ENCODE measurements at regions not wholly inside any gene's neighbourhood (a gene's known extent, or its start where the extent isn't known, plus 50 kb on each side); places are given as distances from the start of the nearest gene placed in this dataset.

DNA sequence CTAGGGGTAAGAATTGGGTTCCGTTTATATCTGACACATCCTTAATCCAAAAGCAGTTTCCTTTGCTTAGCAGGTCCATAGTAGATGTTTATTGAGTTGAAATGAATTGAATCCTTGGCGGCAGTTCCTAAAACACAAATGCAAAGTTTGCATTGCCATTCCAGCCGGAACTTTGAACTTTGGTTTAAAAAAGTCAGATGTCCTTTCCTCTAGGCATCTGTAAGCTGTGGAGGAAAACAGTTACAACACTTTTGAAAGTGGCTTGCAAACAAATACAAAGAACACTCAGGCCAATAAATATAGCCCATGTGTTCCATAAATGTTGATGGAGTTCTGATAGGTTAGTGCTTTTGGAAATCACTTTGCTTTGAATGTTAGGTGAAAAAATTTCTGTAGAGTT lies 374.7 kb upstream of the RARB start:
- DNase-seq, result no peak

DNA sequence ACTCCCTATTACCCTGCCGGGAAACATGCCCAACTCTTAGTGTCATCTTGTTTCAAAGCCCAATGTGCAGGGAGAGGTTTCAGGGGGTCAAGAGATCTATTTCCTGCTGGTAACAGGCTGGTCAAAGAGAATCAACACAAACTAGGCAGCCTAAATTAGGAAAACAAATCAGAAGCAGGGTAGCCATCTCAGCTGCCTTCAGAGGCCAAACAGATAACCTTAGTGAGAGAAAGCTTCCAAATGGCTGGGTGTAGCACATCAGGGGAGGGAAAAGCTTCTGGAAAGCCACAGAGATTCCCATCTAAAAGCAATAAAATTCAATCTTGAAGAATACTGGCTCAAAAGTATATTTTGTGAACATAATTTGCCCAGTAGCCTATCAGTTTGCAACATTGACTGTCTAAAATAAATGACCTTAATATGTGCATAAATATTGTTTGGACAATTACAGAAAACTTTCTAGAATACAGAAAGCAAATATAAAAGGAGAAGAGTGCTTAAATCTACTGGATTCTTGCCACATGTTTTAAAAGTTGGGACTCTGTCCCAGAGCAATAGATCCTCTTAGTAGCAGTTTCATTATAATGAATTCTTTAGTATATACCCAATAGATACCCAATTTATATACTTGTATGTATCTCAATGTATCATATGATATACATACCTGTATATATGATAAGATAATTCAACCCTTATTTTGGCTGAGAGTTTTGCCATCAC lies 371.9 kb upstream of the RARB start:
- DNase-seq, result no peak

DNA sequence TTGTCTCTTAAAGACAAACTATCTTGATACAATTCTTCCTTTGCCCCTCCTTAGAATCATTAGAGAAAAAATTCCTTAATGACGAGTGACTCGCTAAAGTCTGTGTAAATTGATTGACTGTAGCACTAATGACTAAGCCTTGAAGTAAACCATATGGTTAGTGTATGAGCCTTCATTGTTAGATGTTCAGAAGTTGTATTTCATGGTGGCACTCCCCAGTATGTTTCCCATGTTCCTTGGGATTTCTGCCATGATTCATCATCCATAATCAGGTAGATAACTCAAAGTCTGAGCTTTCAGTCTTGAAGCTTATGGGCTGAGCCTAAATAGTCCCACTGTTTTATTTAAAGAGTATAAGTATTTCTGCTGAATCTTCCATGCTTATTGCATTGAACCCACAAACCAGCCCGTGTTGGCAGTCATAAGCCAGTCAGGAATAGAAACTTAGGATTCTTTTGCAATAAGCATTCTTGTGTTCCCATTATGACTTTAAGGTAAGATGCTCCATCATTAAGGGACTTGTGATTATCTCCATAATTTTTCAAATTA lies 371.2 kb upstream of the RARB start:
- DNase-seq, result no peak

DNA sequence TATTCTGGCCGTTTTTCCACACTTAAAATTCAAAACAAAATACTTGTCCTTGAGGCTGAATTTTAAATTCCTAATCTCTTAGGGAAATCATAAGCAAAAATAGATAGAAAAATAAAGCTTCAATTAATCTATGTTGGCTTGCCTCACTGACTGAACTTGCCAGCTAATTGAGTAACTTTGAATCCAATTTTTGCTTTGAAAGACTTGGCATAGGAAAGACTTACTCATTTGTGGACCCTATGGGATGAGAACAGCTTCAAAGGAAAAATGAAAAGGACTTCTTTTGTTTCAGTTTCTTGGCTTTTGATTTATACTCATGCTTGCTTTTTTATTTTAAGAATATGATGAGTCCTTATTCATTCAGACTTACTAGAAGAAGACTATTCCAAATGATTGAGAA lies 370.7 kb upstream of the RARB start:
- DNase-seq, result no peak

DNA sequence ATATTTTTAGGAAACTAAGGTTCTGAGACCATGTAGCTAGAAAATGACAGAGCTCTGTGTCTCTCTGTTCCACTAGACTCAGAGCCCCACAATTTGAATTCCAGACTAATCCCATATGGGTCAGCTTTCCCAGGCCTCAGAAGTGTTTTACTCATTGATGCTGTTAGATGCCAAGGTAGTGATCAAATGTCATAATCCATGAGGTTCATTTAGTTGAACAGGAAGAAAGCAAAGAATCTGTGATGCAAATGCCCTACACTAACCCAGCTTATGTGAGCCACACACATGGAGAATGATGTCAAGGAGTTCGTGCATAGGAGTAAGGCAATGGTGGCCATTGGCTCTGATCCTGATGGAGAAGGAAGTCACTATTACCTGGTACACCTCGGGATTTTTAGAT lies 363.4 kb upstream of the RARB start:
- DNase-seq, result no peak

GRCh38 chr3:25069970-25070369 lies 358.1 kb upstream of the RARB start:
- DNase-seq, result no peak

GRCh38 chr3:25071846-25072245 lies 356.2 kb upstream of the RARB start:
- no peak for DNase-seq

- DNase-seq, result no peak
Observed at GRCh38 chr3:25073423-25073822, 354.6 kb upstream of the RARB start.

GRCh38 chr3:25074149-25074548 lies 353.9 kb upstream of the RARB start:
- DNase-seq, result no peak

- no peak for DNase-seq
Observed at GRCh38 chr3:25080461-25080860, 347.6 kb upstream of the RARB start.

- no peak for DNase-seq
Observed at GRCh38 chr3:25084016-25084415, 344.0 kb upstream of the RARB start.

GRCh38 chr3:25086721-25087120 lies 341.3 kb upstream of the RARB start:
- DNase-seq, result no peak

DNA sequence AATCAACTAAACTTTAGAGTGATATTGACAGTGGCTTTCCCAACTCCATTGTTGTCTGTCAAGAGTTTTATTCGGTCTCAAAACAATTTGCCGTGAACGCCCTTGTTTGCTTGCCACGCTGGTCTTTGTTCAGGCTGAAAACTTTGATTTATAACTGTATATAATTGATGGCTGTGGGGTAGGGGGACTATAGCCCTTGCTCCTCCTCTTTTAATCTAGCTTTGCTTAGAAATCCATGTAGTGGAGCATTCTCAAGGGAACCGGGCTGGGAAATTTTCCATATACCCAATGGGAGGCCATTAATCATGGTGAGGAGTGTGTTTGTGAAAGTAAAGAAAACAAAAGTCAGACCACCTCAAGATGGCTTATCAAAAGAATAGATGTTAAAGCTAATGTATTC lies 339.8 kb upstream of the RARB start:
- DNase-seq, result no peak

GRCh38 chr3:25090698-25091453 lies 337.2 kb upstream of the RARB start:
- no peak for DNase-seq

GRCh38 chr3:25091934-25092333 lies 336.1 kb upstream of the RARB start:
- DNase-seq, result no peak

- no peak for DNase-seq
Observed at GRCh38 chr3:25094932-25095685, 333.0 kb upstream of the RARB start.

- no peak for DNase-seq
Observed at GRCh38 chr3:25096536-25096935, 331.5 kb upstream of the RARB start.

GRCh38 chr3:25097023-25097422 lies 331.0 kb upstream of the RARB start:
- no peak for DNase-seq

- DNase-seq, result no peak
Observed at GRCh38 chr3:25099666-25100065, 328.4 kb upstream of the RARB start.

DNA sequence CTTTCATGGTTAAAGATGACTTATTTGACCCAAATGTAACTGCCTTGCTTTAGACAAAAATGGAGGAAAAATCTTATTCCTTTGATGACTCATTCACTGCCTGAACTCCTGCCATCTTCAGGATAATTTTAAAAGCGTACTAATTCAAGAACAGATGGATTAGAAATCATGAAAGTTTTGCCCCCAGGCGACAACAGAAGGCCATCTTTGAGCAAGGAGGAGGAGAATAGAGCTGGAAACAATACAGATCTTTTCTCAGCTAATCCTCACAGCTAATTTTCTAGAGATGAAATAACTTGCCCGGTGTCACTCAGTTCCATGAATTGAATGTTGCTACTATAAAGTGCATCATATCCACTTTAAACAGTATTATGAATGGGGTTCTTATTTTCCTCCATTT lies 324.7 kb upstream of the RARB start:
- no peak for DNase-seq

GRCh38 chr3:25107918-25108617 lies 320.0 kb upstream of the RARB start:
- no peak for DNase-seq

- no peak for DNase-seq
Observed at GRCh38 chr3:25110642-25111041, 317.4 kb upstream of the RARB start.

DNA sequence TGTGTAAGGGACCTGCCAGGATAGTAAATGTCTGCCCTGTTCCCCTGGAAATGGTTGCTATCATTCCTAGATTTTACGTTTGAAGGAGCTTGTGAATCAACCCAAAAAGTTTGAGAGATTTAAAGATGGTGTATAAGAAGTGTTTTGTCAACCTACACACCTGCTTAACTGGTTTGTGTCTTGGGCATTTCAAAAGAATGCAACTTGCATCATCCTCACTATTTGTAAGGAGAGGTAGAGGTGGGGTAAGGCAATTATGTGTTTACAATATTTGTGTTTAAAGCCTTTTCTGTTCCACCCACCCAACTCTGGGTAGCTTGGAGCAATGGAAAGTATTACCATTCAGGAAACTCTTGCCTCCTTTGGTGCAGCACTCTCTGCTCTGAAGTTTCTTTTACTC lies 314.2 kb upstream of the RARB start:
- DNase-seq, result no peak

Data from femur (tissue), 1 donor.